Left cardiac atrium (tissue), 4 donors: ENCODE measurements at regions not wholly inside any gene's neighbourhood (a gene's known extent, or its start where the extent isn't known, plus 50 kb on each side); places are given as distances from the start of the nearest gene placed in this dataset.
"Not testable (repeated sequence)": the region's sequence is repeated elsewhere in the genome, so short reads cannot be mapped to it uniquely, and the experiment has no call there.

Experiments
- ATAC-seq, 2 donors: fragments of 200-7000 bp; cut with Tn5 transposase; one replicate each; pipeline ENCODE4 v1.9.1; 2020; ENCODE audit warnings: mild to moderate bottlenecking in 2 of 2, moderate library complexity in 2 of 2
- DNase-seq: peaks from one replicate; pipeline ENCODE4 v3.0.0-alpha.2; 2020
- intact Hi-C, 2 donors: fragments of 100-400 bp; cut with DNase I; formaldehyde crosslinking; loops; one replicate each; pipeline versions ENCODE4 v1.14.1 to v1.15.1; 2022 to 2023
- donor health status: DM: no; HTN: yes; CAD: no.
- donor health status: DM: no; HTN: yes; CAD: no; lungs with severe emphysema.
- donor health status: DM: yes; HTN: yes; CAD: no.
- donor health status: Dilated cardiomyopathy.

DNA sequence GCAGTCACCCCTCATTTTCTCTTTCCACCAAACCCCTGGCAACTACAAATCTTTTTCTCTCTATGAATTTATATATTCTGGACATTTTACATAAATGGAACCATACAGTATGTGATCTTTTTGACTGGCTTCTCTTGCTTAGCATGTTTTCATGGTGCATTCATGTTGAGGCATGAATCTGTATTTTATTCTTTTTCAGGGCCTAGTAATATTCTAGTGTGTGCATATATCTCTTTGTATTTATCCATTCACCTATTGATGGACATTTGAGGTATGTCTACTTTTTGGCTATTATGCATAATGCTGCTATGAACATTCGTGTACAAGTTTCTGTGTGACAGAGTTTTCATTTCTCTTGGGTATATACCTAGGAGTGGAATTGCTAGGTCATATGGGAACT is 78.2 kb downstream of the HACD1 start:
- DNase-seq = no peak
- ATAC-seq = no peak
- intact Hi-C loops = no loop called here

DNA sequence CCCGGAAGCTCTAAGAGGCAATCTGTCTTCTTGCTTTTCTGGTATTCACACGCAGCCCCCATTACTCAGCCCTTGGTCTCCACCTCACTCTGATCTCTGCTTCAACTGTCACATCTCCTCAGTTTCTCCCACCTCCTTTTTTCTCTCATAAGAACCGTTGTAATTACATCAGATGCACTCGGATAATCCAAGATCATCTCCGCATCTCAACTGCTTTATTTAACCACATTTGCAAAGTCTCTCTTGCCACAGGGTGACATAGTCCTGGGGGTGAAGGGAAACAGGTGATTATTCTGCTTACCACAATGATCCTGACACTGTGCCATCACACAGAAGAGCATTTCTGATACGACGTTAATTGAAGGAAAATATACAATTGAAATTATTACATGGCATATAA is 79.9 kb downstream of the HACD1 start:
- intact Hi-C loops = no loop called here
- DNase-seq (no peak), ATAC-seq (no peak)

DNA sequence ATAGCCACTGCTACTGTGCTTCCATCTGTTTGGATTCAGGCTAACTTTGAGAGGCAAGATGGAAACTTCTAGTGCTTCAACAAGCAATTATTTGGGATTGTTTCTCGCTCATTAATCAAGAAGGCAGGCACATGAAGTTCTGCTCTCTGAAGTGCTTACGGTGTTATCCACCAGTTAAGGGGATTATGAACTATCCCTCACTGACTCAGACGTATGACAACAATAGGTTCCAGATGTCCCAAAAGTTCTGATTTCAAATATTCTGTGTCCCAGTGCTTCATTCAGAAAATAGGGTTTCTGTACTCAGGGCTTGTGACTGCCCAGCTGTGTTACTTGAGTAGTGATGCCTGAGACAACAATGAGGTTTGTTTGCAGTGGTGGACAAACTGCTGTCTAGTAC is 81.0 kb downstream of the HACD1 start:
- intact Hi-C loops = no loop called here
- ATAC-seq (no peak), DNase-seq (no peak)

DNA sequence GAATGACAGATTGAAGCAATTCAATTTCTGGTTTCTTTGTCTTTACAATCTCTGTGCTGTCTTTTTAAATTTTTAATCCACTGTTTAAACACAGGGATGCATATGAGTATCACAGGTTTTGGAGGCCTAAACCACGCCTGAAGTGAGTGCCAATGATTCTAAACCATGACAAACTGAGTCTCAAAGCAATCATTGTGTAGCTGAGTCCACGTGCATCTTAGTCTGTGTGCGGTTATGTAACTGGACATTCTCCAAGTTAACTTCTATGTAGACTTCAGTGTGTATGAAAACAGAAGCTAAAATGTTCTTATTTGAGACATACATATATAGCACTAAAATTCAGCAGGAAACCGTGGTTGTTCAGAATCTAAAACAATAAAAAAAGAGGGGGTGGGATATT is 79.3 kb upstream of the ST8SIA6 start:
- DNase-seq (no peak), ATAC-seq (no peak)
- intact Hi-C loops = no loop called here

DNA sequence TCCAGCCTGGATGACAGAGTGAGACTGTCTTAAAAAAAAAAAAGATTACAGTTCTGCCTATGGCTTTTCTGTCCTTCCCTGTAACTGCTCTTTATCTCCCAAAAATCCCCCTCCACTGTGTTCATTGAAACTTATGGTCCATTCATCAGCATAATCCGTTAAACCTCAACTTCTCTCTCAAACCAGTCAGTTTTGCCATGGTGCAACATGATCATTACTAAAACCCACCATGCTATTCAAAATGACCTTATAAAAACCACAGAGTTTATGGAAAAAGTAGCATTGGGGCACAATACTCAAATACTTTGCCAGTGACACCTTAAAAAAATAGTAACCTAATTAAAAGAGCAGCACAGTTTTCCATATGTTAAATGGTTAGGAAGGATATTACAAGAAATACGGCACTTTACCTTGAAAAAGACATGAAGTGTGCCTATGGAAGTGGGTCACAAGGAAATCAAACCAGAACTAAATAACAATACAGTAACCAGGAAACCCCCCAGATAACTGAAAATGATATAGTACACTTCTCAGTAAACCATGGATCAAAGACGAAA is 74.0 kb upstream of the ST8SIA6 start:
- intact Hi-C loops = no loop called here
- ATAC-seq (no peak), DNase-seq (no peak)

DNA sequence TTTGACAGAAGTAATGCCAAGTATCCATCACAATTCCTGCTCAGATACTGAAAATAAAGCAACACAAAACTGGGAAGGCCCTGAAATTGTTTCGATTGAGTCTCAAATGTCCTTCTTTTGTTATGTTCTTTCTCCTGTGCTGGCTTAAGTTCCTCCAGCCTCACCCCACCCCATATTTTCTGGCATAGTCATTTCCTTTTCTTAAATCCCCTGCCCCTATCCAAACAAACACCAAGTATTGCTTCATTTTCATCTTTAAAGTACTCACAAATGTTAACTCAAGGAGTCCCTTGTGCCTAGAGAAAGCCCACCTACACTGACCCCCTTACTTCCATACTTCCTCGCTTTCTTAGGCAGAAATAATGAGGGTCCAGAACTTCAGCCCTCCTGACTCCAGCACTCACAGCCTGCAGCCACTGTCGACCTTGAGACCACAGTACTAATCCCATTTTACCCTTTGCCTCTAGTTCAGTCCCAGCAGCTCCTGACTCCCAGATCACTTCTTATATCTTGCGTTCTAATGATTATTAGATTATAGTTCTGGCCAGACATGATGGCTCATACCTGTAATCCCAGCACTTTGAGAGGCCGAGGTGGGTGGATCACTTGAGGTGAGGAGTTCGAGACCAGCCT is 73.2 kb upstream of the ST8SIA6 start:
- DNase-seq = no peak
- intact Hi-C loops = no loop called here
- ATAC-seq = no peak

DNA sequence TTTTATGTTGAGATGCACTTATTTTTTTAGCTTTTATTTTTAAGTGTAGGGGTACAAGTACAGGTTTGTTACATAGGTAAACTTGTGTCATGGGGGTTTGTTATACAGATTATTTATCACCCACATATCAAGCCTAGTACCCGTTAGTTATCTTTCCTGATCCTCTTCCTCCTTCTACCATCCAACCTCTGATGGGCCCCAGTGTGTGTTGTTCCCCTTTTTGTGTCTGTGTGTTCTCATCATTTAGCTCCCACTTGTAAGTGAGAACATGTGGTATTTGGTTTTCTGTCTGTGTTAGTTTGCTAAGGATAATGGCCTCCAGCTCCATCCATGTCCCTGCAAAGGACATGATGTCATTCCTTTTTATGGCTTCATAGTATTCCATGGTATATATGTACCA is 72.2 kb upstream of the ST8SIA6 start:
- DNase-seq, ATAC-seq, intact Hi-C loops: not testable (repeated sequence)

DNA sequence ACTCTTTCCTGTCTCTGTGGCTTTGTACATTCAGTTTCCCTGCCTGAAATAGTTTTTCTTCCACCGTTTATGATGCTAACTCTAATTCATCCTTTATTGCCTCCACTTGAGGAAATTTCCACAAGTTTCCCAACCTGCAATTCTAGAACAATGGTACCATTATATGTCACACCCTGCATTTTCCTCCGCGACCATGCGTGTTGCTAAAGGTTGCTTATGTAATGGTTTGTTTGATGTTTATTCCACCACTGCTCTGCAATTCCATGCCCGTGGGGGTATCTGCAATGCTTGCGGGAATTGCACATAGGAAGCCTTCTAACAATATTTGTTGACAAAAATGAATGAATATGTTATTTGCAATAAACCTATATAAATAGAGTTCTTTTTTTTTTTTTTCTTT is 69.5 kb upstream of the ST8SIA6 start:
- intact Hi-C loops = no loop called here
- no peak for ATAC-seq
- no peak for DNase-seq

DNA sequence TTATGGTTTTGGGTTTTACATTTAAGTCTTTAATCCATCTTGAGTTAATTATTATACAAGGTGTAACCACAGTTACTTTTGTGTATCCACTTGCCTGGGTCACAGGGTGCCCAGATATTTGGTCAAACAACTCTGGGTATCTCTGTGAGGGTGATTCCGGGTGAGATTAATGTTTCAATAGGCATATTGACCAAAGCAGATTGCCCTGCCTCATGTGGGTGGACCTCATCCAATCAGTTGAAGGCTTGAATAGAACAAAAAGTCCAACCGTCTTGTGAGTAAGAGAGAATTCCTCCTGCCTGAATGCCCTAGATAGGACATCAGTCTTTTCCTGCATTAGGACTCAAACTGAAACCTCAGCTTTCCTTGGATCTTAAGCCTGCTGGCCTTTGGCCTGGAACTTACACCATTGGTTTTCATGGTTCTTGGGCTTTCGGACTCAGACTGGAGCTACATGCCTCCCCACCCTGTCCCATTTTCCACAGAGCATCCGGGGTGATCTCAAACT is 68.9 kb upstream of the ST8SIA6 start:
- no peak for DNase-seq
- intact Hi-C loops = no loop called here
- ATAC-seq = no peak

DNA sequence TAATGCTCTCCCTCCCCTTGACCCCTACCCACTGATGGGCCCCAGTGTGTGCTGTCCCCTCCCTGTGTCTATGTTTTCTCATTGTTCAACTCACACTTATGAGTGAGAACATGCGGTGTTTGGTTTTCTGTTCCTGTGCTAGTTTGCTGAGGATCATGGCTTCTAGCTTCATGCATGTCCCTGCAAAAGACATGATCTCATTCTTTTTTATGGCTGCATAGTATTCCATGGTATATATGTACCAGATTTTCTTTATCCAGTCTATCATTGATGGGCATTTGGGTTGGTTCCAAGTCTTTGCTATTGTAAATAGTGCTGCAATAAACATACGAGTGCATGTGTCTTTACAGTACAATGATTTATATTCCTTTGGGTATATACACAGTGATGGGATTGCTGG is 67.9 kb upstream of the ST8SIA6 start:
- ATAC-seq, DNase-seq, intact Hi-C loops: not testable (repeated sequence)

DNA sequence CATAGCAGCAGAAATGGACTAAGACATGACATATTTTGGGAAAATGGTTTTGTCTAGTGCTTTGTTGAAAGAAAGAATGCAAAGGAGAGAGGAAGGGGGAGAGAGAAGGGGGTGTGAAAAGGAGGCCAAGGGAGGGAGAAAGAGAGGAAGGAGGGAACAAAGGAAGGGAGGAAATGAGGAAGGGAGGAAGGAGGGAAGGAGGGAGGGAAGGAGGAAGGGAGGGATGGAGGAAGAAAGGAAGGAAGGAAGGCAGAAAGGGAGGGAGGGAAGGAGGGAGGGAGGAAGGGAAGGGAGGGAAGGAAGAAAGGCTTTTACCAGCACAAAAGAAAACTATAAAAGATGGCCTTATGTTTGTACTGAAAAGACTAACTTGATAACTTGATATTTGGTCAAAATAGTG is 65.1 kb upstream of the ST8SIA6 start:
- intact Hi-C loops = no loop called here
- ATAC-seq (no peak), DNase-seq (no peak)

DNA sequence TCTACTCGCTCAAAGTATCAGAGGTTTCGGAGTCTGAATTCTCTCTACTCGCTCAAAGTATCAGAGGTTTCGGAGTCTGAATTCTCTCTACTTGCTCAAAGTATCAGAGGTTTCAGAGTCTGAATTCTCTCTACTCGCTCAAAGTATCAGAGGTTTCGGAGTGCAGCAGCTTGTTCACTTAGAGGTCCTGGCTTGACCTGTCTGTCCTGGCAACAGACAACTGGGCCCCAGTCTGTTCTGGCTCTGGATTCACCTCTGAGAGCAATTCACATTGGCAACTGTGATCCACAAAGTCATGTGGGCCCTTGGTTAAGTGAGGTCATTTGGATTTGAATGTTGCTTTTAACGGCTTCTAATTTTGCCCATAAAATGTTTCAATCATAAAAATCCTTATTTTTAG is 63.9 kb upstream of the ST8SIA6 start:
- DNase-seq (no peak), ATAC-seq (no peak)
- intact Hi-C loops = no loop called here

DNA sequence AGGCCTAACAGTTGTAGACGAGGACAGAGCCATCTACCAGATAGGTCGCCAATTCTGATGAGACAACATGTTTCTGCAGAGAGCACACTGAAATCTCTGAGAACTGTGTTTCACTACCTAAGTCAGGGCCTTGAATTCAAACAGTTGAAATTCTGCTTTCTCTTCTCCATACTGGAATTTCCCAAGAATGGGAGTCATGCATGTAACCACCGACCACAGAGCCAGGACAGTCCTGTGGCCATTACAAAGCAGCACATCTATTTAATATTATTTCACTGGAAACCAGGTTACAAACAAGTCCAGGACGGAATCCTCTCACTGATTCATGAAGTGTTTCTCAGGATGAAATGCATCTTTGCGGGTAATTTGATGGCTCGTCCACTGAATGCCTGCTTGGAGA is 62.0 kb upstream of the ST8SIA6 start:
- intact Hi-C loops = no loop called here
- DNase-seq = no peak
- ATAC-seq = no peak

DNA sequence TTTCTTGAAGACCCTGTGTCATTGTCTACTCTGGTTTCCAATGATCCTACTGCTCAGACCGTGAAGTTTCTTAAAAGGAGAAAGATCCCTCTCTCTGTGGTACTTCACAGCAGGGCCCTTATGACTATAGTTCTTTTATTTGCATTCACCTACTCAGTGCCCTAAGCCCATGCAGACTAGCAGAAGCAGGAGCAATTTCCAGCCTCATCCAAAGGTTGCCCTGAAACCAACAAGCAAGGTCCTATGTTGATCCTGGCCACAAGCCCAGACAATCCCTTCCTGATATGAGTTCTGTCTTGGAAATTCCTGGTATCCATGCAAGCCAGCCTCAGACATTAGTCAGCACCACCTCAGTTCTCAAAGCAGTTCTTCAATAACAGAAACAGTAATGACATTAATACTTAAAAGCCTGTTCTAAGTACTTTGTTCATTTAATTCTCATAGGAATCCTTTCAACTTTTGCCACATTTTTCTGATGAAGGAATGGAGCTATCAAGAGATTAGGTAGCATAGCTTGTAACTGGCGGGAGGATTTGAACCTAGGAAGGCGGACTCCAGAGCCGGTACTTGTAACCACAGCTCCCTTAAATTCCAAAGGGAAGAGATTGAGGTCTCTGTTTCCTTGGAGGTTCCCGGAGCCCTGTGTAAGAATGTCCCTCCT is 58.1 kb upstream of the ST8SIA6 start:
- intact Hi-C loops = no loop called here
- DNase-seq (peak; percentile 80), ATAC-seq (peak; percentile 57 to 94)

DNA sequence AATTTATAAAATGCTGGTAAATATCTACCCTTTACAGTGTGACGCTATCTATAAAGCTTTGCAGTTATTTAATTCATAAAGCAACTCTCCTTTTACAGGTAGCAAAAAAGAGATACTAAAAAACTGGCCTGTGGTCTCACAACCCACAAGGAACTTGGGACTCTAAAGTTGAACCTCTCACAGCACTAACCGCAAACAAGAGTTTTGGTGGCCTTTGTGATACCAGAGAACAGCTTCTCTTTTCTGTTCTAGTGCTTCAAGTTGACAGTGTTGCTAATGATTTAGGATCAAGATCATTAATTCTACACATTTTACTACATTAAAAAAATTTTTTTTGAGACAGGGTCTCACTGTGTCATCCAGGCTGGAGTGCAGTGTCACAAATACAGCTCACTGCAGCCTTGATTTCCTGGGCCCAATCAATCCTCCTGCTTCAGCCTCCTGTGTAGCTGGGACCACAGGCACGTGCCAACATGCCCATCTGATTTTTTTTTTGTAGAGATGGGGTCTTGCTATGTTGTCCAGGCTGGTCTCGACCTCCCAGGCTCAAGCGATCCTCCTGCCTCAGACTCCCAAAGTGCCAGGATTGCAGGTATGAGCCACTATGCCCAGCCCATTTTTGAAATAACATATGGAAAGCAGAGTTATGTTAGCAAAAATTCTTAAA is 56.0 kb upstream of the ST8SIA6 start:
- ATAC-seq (no peak), DNase-seq (no peak)
- intact Hi-C loops = no loop called here

DNA sequence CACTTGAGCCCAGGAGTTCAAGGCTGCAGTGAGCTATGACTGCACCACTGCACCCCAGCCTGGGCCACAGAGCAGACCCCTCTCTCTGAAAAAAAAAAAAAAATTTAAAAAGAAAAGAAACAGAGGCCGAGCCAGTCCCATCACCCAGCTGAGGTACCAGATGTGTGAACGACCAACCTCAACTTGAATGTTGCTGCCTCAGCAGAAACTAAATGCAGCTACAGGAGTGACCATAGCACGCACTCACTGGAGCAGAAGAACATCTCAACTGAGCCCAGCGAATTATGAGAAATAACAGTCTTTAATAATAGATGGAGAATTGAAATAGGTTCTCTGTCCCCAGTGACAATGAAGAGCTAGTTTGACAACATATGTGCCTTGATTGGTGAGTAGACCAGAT is 53.1 kb upstream of the ST8SIA6 start:
- DNase-seq = no peak
- intact Hi-C loops = no loop called here
- ATAC-seq = no peak

DNA sequence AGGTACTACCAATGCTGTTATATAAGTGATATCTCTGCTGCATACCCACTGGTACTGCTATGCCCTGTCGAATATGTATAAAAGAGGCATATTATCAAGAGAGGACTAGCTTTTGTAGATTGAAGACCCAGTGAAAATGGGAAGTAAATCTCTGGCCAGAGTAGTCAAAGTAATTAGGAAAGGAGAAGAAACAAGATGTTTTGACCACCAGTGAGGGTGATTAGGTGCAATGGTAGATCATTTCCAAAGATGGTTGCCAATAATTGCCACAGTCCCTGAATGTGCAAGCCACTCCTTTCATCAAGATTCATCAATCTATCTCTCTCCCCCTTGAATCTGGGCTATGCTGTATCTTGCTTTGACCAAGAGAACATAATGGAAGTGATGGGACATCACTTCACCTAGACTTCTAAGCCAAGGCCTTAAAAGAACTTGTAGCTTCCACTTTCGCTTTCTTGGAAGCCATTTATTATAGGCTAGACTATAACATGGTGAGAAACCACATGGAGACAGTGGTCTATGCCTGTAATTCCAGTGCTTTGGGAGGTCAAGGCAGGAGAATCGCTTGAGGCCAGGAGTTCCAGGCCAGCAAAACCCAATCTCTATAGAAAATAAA is 52.6 kb upstream of the ST8SIA6 start:
- intact Hi-C loops = no loop called here
- DNase-seq (no peak), ATAC-seq (no peak)

DNA sequence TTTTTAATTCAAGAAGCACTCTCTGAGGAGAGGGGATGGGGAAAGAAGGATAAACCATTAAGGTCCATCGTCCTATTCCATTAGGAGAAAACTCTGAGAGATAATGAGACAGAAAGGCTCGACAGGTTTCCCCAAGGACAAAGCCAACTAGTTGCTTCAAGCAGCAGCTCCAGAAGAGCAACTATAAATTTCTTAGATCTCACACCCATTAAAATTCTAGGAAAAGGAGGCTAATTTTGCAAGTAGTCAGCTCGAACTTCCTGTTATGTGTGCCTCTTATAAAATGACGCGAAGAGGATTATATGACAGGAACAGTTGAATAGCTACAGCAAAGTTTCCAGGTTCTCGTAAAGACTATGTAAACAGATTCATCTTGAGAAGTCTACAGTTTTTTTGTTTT is 52.0 kb upstream of the ST8SIA6 start:
- ATAC-seq (no peak), DNase-seq (no peak)
- intact Hi-C loops = no loop called here

DNA sequence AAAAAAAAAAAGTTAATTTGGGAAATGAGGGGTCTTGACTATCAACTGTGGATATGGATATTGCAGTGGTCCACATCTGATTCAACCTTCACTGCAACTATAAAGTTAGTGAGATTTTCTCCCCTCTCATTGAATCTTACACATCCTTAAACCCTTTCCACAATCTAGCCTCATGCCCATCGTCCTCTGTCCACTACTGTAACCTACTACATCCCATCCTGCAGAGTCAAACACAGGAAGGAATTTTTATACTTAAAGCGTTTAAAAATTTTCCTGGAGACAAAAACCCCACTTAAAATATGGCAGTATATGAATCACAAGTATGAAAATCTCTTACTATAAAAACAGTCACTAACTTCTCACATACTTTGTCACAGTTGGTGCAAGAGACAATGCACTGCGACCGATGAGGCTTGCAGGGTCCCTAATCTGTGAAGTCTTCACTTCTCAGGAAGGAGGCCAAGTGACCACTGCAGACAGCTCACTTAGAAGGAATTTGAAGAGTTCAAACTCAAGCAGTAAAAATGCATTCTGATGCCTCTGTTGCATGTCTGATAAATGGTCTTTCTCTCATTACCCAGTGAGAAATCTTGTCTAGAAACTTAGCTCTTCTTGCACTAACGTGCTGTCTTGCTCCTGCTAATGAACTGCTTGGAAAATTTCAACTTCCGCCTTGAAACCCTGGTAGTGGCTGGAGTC is 50.3 kb upstream of the ST8SIA6 start:
- intact Hi-C loops = no loop called here
- ATAC-seq (no peak), DNase-seq (no peak)
